CD4-positive, alpha-beta T cell (primary cell): ENCODE measurements at regions not wholly inside any gene's neighbourhood (a gene's known extent, or its start where the extent isn't known, plus 50 kb on each side); places are given as distances from the start of the nearest gene placed in this dataset.

ENCODE experiments used
- ATAC-seq: fragments of 200-7000 bp; cut with Tn5 transposase; one replicate; pipeline ENCODE4 v1.10.0; 2022; ENCODE audit warnings: mild to moderate bottlenecking; ENCODE audit not compliant: poor library complexity
- CTCF ChIA-PET: fragments of 350-600 bp; sonication (Branson Sonifier 250); formaldehyde crosslinking; loops from one replicate; lab custom pipeline; 2021; ENCODE audit warnings: antibody characterized with exemption, inconsistent platforms; lab: Charles Lee
- POLR2A ChIA-PET: fragments of 350-600 bp; sonication (Branson Sonifier 250); formaldehyde crosslinking; loops from one replicate; lab custom pipeline; 2021; ENCODE audit warnings: antibody characterized with exemption, inconsistent platforms; lab: Charles Lee
- DNase-seq, 14 experiments: peaks; one replicate each; pipeline ENCODE4 v3.0.0-alpha.2; 2013 to 2020; ENCODE audit warnings: mixed read lengths in 2 of 14
- H3K27ac ChIP-seq, 2 donors: one replicate each; pipeline versions ENCODE4 v1.5.1 to v1.7.0; 2013; ENCODE audit warnings: low read length in 2 of 2, low read depth in 1 of 2, mild to moderate bottlenecking in 1 of 2
- H3K27me3 ChIP-seq, 2 experiments: 1 replicate in 1 of 2; 2 replicates in 1 of 2; pipeline versions ENCODE4 v1.6.1 to v1.7.0; 2013; ENCODE audit warnings: low read length in 2 of 2, control low read depth in 1 of 2, mild to moderate bottlenecking in 1 of 2, moderate library complexity in 1 of 2; ENCODE audit not compliant: insufficient read depth in 2 of 2, control insufficient read depth in 1 of 2
- H3K36me3 ChIP-seq: one replicate; pipeline ENCODE4 v1.6.1; 2013; ENCODE audit warnings: low read length, control low read depth; ENCODE audit not compliant: insufficient read depth
- H3K4me1 ChIP-seq: one replicate; pipeline ENCODE4 v1.6.1; 2013; ENCODE audit warnings: low read length, control low read depth; ENCODE audit not compliant: insufficient read depth
- H3K4me3 ChIP-seq: one replicate; pipeline ENCODE4 v1.5.1; 2013; ENCODE audit warnings: mild to moderate bottlenecking, low read length, moderate library complexity
- H3K9me3 ChIP-seq, 2 experiments: 1 replicate in 1 of 2; 2 replicates in 1 of 2; pipeline versions ENCODE4 v1.6.1 to v1.7.0; 2013; ENCODE audit warnings: low read length in 2 of 2, mild to moderate bottlenecking in 2 of 2, control low read depth in 1 of 2, moderate library complexity in 1 of 2; ENCODE audit not compliant: control insufficient read depth in 1 of 2, insufficient read depth in 1 of 2
- H3K27ac Mint-ChIP-seq: one replicate; pipeline ENCODE4 v1.8.0; 2020; ENCODE audit warnings: mixed read lengths
- H3K27me3 Mint-ChIP-seq: one replicate; pipeline ENCODE4 v1.8.0; 2021; ENCODE audit warnings: mixed read lengths
- H3K36me3 Mint-ChIP-seq: one replicate; pipeline ENCODE4 v1.8.0; 2021; ENCODE audit warnings: low read depth, mixed read lengths
- H3K4me1 Mint-ChIP-seq: one replicate; pipeline ENCODE4 v1.8.0; 2021; ENCODE audit warnings: low read depth, mixed read lengths
- H3K4me3 Mint-ChIP-seq: one replicate; pipeline ENCODE4 v1.8.0; 2020; ENCODE audit warnings: mild to moderate bottlenecking, mixed read lengths
- H3K9me3 Mint-ChIP-seq: one replicate; pipeline ENCODE4 v1.8.0; 2020; ENCODE audit warnings: mixed read lengths
- CTCF ChIP-seq: fragments of 200-600 bp; IDR thresholded peaks from one replicate; pipeline ENCODE4 v1.8.0; 2022; ENCODE audit warnings: antibody characterized with exemption, mild to moderate bottlenecking
- intact Hi-C, 2 experiments: fragments of 100-400 bp; cut with DNase I in 1 of 2; cut with micrococcal nuclease in 1 of 2; formaldehyde crosslinking; loops; one replicate each; pipeline versions ENCODE4 v1.15.1 to v1.9.0; 2023 to 2025; cut with DNase I, micrococcal nuclease

GRCh38 chr5:154614595-154614994, 136.6 kb upstream of the HAND1 start:
- peaks cover 10% of the 10 kb centered on the region for H3K4me1 Mint-ChIP-seq
- Histone ChIP-seq H3K4me3 (no peak overlapping the region), H3K36me3 (no peaks in the 10 kb centered on the region), H3K4me1 (peaks cover 13% of the 10 kb centered on the region), H3K27me3 (peaks cover 24 to 32% of the 10 kb centered on the region in 2 experiments), H3K27ac (no peak overlapping the region), H3K9me3 (peaks cover 0 to 18% of the 10 kb centered on the region in 2 experiments)
- TF ChIP-seq CTCF, result no peak
- H3K4me3 Mint-ChIP-seq, result no peak overlapping the region
- ChIA-PET CTCF (no interaction called here), POLR2A (no interaction called here)
- no peak overlapping the region for H3K27ac Mint-ChIP-seq
- H3K27me3 Mint-ChIP-seq, result peaks cover 68% of the 10 kb centered on the region
- no peaks in the 10 kb centered on the region for H3K9me3 Mint-ChIP-seq
- no peaks in the 10 kb centered on the region for H3K36me3 Mint-ChIP-seq
- no peak for ATAC-seq
- DNase-seq, result no peak
- intact Hi-C loops, result no loop called here

- H3K27me3 ChIP-seq, result peaks cover 28 to 36% of the 10 kb centered on the region in 2 experiments
- POLR2A ChIA-PET, result no interaction called here
- H3K36me3 Mint-ChIP-seq, result no peaks in the 10 kb centered on the region
- H3K4me1 Mint-ChIP-seq, result peaks cover 10% of the 10 kb centered on the region
- ATAC-seq (no peak), DNase-seq (no peak)
- CTCF ChIA-PET, result no interaction called here
- intact Hi-C loops, result no loop called here
- no peak overlapping the region for H3K27ac ChIP-seq
- peaks cover 13% of the 10 kb centered on the region for H3K4me1 ChIP-seq
- H3K4me3 ChIP-seq, result no peak overlapping the region
- H3K9me3 Mint-ChIP-seq, result no peaks in the 10 kb centered on the region
- H3K36me3 ChIP-seq, result no peaks in the 10 kb centered on the region
- TF ChIP-seq CTCF, result no peak
- no peak overlapping the region for H3K4me3 Mint-ChIP-seq
- H3K27me3 Mint-ChIP-seq, result peaks cover 69% of the 10 kb centered on the region
- H3K27ac Mint-ChIP-seq, result no peak overlapping the region
- peaks cover 0 to 18% of the 10 kb centered on the region in 2 experiments for H3K9me3 ChIP-seq
Measured at GRCh38 chr5:154614125-154614524, 136.1 kb upstream of the HAND1 start.

GRCh38 chr5:154612666-154613065, 134.6 kb upstream of the HAND1 start:
- CTCF ChIA-PET, result no interaction called here
- Mint-ChIP-seq H3K27ac (no peak overlapping the region), H3K9me3 (no peaks in the 10 kb centered on the region)

More at GRCh38 chr5:154612666-154613065, 134.6 kb upstream of the HAND1 start:
- POLR2A ChIA-PET, result no interaction called here
- Mint-ChIP-seq H3K4me1 (peaks cover 10% of the 10 kb centered on the region), H3K36me3 (no peaks in the 10 kb centered on the region), H3K27me3 (peaks cover 67% of the 10 kb centered on the region), H3K4me3 (no peak overlapping the region)
- Histone ChIP-seq H3K4me1 (peaks cover 13% of the 10 kb centered on the region), H3K4me3 (no peak overlapping the region), H3K36me3 (no peaks in the 10 kb centered on the region), H3K27ac (no peak overlapping the region), H3K9me3 (peaks cover 0 to 18% of the 10 kb centered on the region in 2 experiments), H3K27me3 (peaks cover 32 to 43% of the 10 kb centered on the region in 2 experiments)
- no peak for ATAC-seq
- intact Hi-C loops, result no loop called here
- TF ChIP-seq CTCF, result no peak
- no peak for DNase-seq
